HepG2 (cell line): ENCODE measurements at regions not wholly inside any gene's neighbourhood (a gene's known extent, or its start where the extent isn't known, plus 50 kb on each side); places are given as distances from the start of the nearest gene placed in this dataset.

Experiments used
- ATAC-seq: fragments of 200-7000 bp; cut with Tn5 transposase; 3 replicates; pipeline ENCODE4 v1.9.1; 2020; ENCODE audit warnings: mild to moderate bottlenecking, moderate library complexity
- BruUV-seq: library from RNA; stranded (reverse); fragments of 400-500 nt; replicated peaks from 2 replicates; lab custom pipeline; 2021; lab: Mats Ljungman, UMichigan
- CTCF ChIA-PET: fragments of 300-600 bp; formaldehyde crosslinking; extraction: SDS; loops from one replicate; lab custom pipeline; 2021; ENCODE audit warnings: low total read pairs, inconsistent platforms, low intra/inter-chr PET ratio; lab: Yijun Ruan, JAX
- POLR2A ChIA-PET: fragments of 350-600 bp; sonication (Branson Sonifier 250); formaldehyde crosslinking; loops from one replicate; lab custom pipeline; 2020; ENCODE audit warnings: antibody characterized with exemption, inconsistent platforms; lab: Yijun Ruan, JAX
- DNase-seq: peaks from one replicate; pipeline ENCODE4 v3.0.0-alpha.2; 2015; ENCODE audit warnings: low spot score
- FAIRE-seq: peaks from 3 replicates; lab custom pipeline; 2011; peaks lifted over from hg19 to GRCh38; lab: Jason Lieb, UNC
- H2AFZ ChIP-seq: one replicate; pipeline ENCODE4 v1.6.1; 2011; ENCODE audit warnings: low read length, inconsistent platforms
- H3K27ac ChIP-seq: fragments of 300-600 bp; 3 replicates; pipeline ENCODE4 v1.8.0; 2011; ENCODE audit warnings: mixed run types, mild to moderate bottlenecking, mixed read lengths, low read length, inconsistent platforms; ENCODE audit not compliant: insufficient read depth; ENCODE audit errors: extremely low read length
- H3K27me3 ChIP-seq, 2 experiments: fragments of 200-600 bp in 1 of 2; 2 replicates in 1 of 2; 3 replicates in 1 of 2; pipeline versions ENCODE4 v1.6.0 to v1.8.0; 2011; ENCODE audit warnings: low read length in 2 of 2, mild to moderate bottlenecking in 2 of 2, moderate library complexity in 2 of 2, inconsistent platforms in 1 of 2; ENCODE audit not compliant: insufficient read depth in 2 of 2, control insufficient read depth in 1 of 2
- H3K36me3 ChIP-seq, 2 experiments: fragments of 200-600 bp in 1 of 2; replicated peaks in 1 of 2; 2 replicates in 1 of 2; 3 replicates in 1 of 2; pipeline versions ENCODE4 v1.5.1 to v1.8.0; 2011; ENCODE audit warnings: low read length in 2 of 2, inconsistent platforms in 1 of 2; ENCODE audit not compliant: insufficient read depth in 2 of 2, control insufficient read depth in 1 of 2
- H3K4me1 ChIP-seq: 2 replicates; pipeline ENCODE4 v1.5.1; 2012; ENCODE audit warnings: low read length, inconsistent platforms; ENCODE audit not compliant: insufficient read depth
- H3K4me2 ChIP-seq: 2 replicates; pipeline ENCODE4 v1.6.0; 2011; ENCODE audit warnings: low read depth, low read length, inconsistent platforms
- H3K4me3 ChIP-seq, 3 experiments: fragments of 200-600 bp in 1 of 3; sonication (generic), shearing (Covaris generic) in 1 of 3; replicated peaks in 1 of 3; 2 replicates each; pipeline ENCODE4 v1.5.1; 2011 to 2016; ENCODE audit warnings: low read length in 3 of 3, inconsistent platforms in 2 of 3, low read depth in 2 of 3, mild to moderate bottlenecking in 2 of 3, control low read depth in 1 of 3, mixed read lengths in 1 of 3; ENCODE audit not compliant: insufficient read depth in 1 of 3
- H3K79me2 ChIP-seq: one replicate; pipeline ENCODE4 v1.6.1; 2011; ENCODE audit warnings: low read length, inconsistent platforms; ENCODE audit not compliant: insufficient read depth
- H3K9ac ChIP-seq: 2 replicates; pipeline ENCODE4 v1.6.0; 2011; ENCODE audit warnings: mild to moderate bottlenecking, low read depth, low read length, inconsistent platforms; ENCODE audit not compliant: insufficient read depth
- H3K9me3 ChIP-seq: 2 replicates; pipeline ENCODE4 v1.5.1; 2012; ENCODE audit warnings: mild to moderate bottlenecking, low read length
- H4K20me1 ChIP-seq: 2 replicates; pipeline ENCODE4 v1.6.0; 2011; ENCODE audit warnings: inconsistent platforms, mild to moderate bottlenecking, low read length, moderate library complexity; ENCODE audit not compliant: insufficient read depth
- CCAR2 ChIP-seq: fragments of 200-400 bp; formaldehyde crosslinking; optimal IDR thresholded peaks from 2 replicates; pipeline ENCODE3; 2018; ENCODE audit warnings: low read depth, mild to moderate bottlenecking, low read length, moderate library complexity
- DZIP1 ChIP-seq: sonication (generic); formaldehyde crosslinking; IDR thresholded peaks from 2 replicates; pipeline ENCODE4 v1.5.0; 2020; ENCODE audit warnings: mild to moderate bottlenecking, missing genetic modification reagents
- HNRNPUL1 ChIP-seq: fragments of 200-400 bp; formaldehyde crosslinking; IDR thresholded peaks from 2 replicates; pipeline ENCODE4 v1.6.1; 2017; ENCODE audit warnings: low read depth, mild to moderate bottlenecking, low read length, moderate library complexity
- KDM6A ChIP-seq: IDR thresholded peaks from 2 replicates; pipeline ENCODE4 v1.6.1; 2016; ENCODE audit warnings: low read depth
- MTA3 ChIP-seq: sonication (generic); formaldehyde crosslinking; IDR thresholded peaks from 2 replicates; pipeline ENCODE4 v1.4.0; 2020; ENCODE audit warnings: missing genetic modification reagents
- NFE2L1 ChIP-seq: sonication (generic); formaldehyde crosslinking; IDR thresholded peaks from 2 replicates; pipeline ENCODE4 v1.4.0; 2020; ENCODE audit warnings: missing genetic modification reagents, mild to moderate bottlenecking, borderline replicate concordance
- NFIB ChIP-seq: sonication (generic); formaldehyde crosslinking; IDR thresholded peaks from 2 replicates; pipeline ENCODE4 v1.9.0; 2021; ENCODE audit warnings: missing genetic modification reagents, mild to moderate bottlenecking, borderline replicate concordance
- NFIC ChIP-seq: IDR thresholded peaks from 2 replicates; pipeline ENCODE4 v1.6.1; 2012; ENCODE audit warnings: mild to moderate bottlenecking, low read length, inconsistent platforms
- REST ChIP-seq, 2 experiments: IDR thresholded peaks; 2 replicates each; pipeline ENCODE4 v1.6.1; 2011 to 2012; ENCODE audit warnings: low read length in 2 of 2, borderline replicate concordance in 1 of 2, low read depth in 1 of 2, mild to moderate bottlenecking in 1 of 2, moderate library complexity in 1 of 2
- ZNF30 ChIP-seq: sonication (generic); formaldehyde crosslinking; IDR thresholded peaks from 2 replicates; pipeline ENCODE4 v1.5.0; 2020; ENCODE audit warnings: mild to moderate bottlenecking, missing genetic modification reagents
- ZNF513 ChIP-seq: sonication (generic); formaldehyde crosslinking; conservative IDR thresholded peaks from 2 replicates; pipeline ENCODE4 v1.5.0; 2020; ENCODE audit warnings: missing genetic modification reagents
- ZNF589 ChIP-seq: sonication (generic); formaldehyde crosslinking; conservative IDR thresholded peaks from 2 replicates; pipeline ENCODE4 v1.8.0; 2022; ENCODE audit warnings: mild to moderate bottlenecking, moderate library complexity, missing genetic modification reagents
- ZNF709 ChIP-seq: sonication (generic); formaldehyde crosslinking; IDR thresholded peaks from 2 replicates; pipeline ENCODE4 v1.5.0; 2020; ENCODE audit warnings: mild to moderate bottlenecking, missing genetic modification reagents
- WGBS: methylation state at CpG from one replicate; pipeline ENCODE4 v1.1.6; 2017; ENCODE audit warnings: low lambda C conversion rate; 5-methylcytosine and 5-hydroxymethylcytosine counted together
- in situ Hi-C: cut with HindIII; loops from 2 replicates; pipeline ENCODE4 v1.10.0; 2017; ENCODE audit warnings: low pct_unique_long_range_greater_than_20kb; ENCODE audit not compliant: extremely low pct_ligation_motif_present
- intact Hi-C: fragments of 100-400 bp; cut with micrococcal nuclease; formaldehyde crosslinking; loops from one replicate; pipeline ENCODE4 v1.10.0; 2022; ENCODE audit not compliant: unreplicated experiment

- H3K4me3 ChIP-seq: no peak overlapping the region
- no peak for DNase-seq
- H3K9ac ChIP-seq: no peak overlapping the region
- TF ChIP-seq NFE2L1: no peak
- TF ChIP-seq MTA3 (CRISPR knock-in tag): no peak
- TF ChIP-seq ZNF513 (CRISPR knock-in tag): no peak
- TF ChIP-seq NFIC: no peak
- TF ChIP-seq ZNF30 (CRISPR knock-in tag): no peak
- no peak for TF ChIP-seq HNRNPUL1
- no peak for TF ChIP-seq ZNF709 (CRISPR knock-in tag)
- TF ChIP-seq KDM6A (CRISPR knock-in tag): no peak
- no peak for TF ChIP-seq CCAR2
- no peak for TF ChIP-seq REST (IDR thresholded peaks at IDR 0.05; ENCODE audit: borderline replicate concordance in 1 of 2, low read depth in 1 of 2, low read length in 2 of 2)
- TF ChIP-seq NFIB: no peak
- TF ChIP-seq DZIP1 (CRISPR knock-in tag): no peak
- TF ChIP-seq ZNF589 (CRISPR knock-in tag): no peak
- no TSS peak for BruUV-seq
- no peak overlapping the region for H3K27ac ChIP-seq
- no peak for ATAC-seq
- H3K27me3 ChIP-seq: no peaks in the 10 kb centered on the region
- WGBS: 0% methylated on average over 2 of the region's 2 CpGs
- in situ Hi-C loops (no loop called here), intact Hi-C loops (no loop called here)
- POLR2A ChIA-PET: no interaction called here
- H3K9me3 ChIP-seq: no peaks in the 10 kb centered on the region
- no peaks in the 10 kb centered on the region for H3K79me2 ChIP-seq
- no peak for FAIRE-seq
- H4K20me1 ChIP-seq: no peaks in the 10 kb centered on the region
- CTCF ChIA-PET: no interaction called here
- no peak overlapping the region for H3K4me2 ChIP-seq
- no peaks in the 10 kb centered on the region for H3K4me1 ChIP-seq
- no peak overlapping the region for H2AFZ ChIP-seq
- H3K36me3 ChIP-seq: no peaks in the 10 kb centered on the region
Observed at GRCh38 chr6:113112086-113112485, 745.1 kb upstream of the MARCKS start.
